ENCODE measurements at regions not wholly inside any gene's neighbourhood (a gene's known extent, or its start where the extent isn't known, plus 50 kb on each side); places are given as distances from the start of the nearest gene placed in this dataset.

GRCh38 chr10:60497364-60497763 is 107.7 kb upstream of the ANK3 start:
- TF ChIP-seq CTCF (IDR thresholded peaks at IDR 0.05; ENCODE audit: borderline replicate concordance, control extremely low read depth, extremely low read depth, insufficient read depth, missing control alignments): no peak
- in situ Hi-C loops (cut with MboI; ENCODE audit: low sequenced_read_pairs, unreplicated experiment): no loop called here
- no peak for DNase-seq (ENCODE audit: low spot score)

GRCh38 chr10:60496181-60496580 is 106.5 kb upstream of the ANK3 start:
- in situ Hi-C loops (cut with MboI; ENCODE audit: low sequenced_read_pairs, unreplicated experiment): no loop called here
- TF ChIP-seq CTCF (IDR thresholded peaks at IDR 0.05; ENCODE audit: borderline replicate concordance, control extremely low read depth, extremely low read depth, insufficient read depth, missing control alignments): no peak
- no peak for DNase-seq (ENCODE audit: low spot score)

GRCh38 chr10:60495338-60496055 is 105.8 kb upstream of the ANK3 start:
- no peak for TF ChIP-seq CTCF (IDR thresholded peaks at IDR 0.05; ENCODE audit: borderline replicate concordance, control extremely low read depth, extremely low read depth, insufficient read depth, missing control alignments)
- DNase-seq (ENCODE audit: low spot score): no peak
- in situ Hi-C loops (cut with MboI; ENCODE audit: low sequenced_read_pairs, unreplicated experiment): no loop called here

GRCh38 chr10:60494774-60495173 is 105.1 kb upstream of the ANK3 start:
- no peak for TF ChIP-seq CTCF (IDR thresholded peaks at IDR 0.05; ENCODE audit: borderline replicate concordance, control extremely low read depth, extremely low read depth, insufficient read depth, missing control alignments)
- DNase-seq (ENCODE audit: low spot score): no peak
- in situ Hi-C loops (cut with MboI; ENCODE audit: low sequenced_read_pairs, unreplicated experiment): no loop called here

- TF ChIP-seq CTCF (IDR thresholded peaks at IDR 0.05; ENCODE audit: borderline replicate concordance, control extremely low read depth, extremely low read depth, insufficient read depth, missing control alignments): no peak
- in situ Hi-C loops (cut with MboI; ENCODE audit: low sequenced_read_pairs, unreplicated experiment): no loop called here
- no peak for DNase-seq (ENCODE audit: low spot score)
Measured at GRCh38 chr10:60491162-60491561, 101.5 kb upstream of the ANK3 start.

GRCh38 chr10:60490013-60490412 is 100.3 kb upstream of the ANK3 start:
- TF ChIP-seq CTCF (IDR thresholded peaks at IDR 0.05; ENCODE audit: borderline replicate concordance, control extremely low read depth, extremely low read depth, insufficient read depth, missing control alignments): no peak
- DNase-seq (ENCODE audit: low spot score): no peak
- in situ Hi-C loops (cut with MboI; ENCODE audit: low sequenced_read_pairs, unreplicated experiment): no loop called here
